ENCODE measurements at regions not wholly inside any gene's neighbourhood (a gene's known extent, or its start where the extent isn't known, plus 50 kb on each side); places are given as distances from the start of the nearest gene placed in this dataset.

DNA sequence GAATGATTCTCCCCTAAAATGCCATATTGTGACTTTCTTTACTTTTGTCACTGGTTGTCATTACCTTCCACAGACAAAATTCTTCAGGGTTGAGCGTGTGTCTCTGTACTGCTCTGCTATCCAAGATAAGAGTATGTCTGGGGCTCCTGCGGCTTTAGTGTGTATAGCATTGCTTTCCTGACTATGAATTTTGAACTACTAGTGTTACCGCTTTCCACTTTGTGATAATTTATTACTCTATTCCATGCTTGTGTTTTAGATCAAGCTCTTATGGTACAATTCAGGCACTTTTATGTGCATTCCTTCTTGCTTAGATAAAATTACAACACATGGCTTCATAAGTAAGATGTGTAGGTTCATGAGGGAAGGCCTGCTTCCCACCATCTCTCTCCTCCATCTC is 51.5 kb upstream of the MEF2C start:
- TF ChIP-seq, protein P1, sequence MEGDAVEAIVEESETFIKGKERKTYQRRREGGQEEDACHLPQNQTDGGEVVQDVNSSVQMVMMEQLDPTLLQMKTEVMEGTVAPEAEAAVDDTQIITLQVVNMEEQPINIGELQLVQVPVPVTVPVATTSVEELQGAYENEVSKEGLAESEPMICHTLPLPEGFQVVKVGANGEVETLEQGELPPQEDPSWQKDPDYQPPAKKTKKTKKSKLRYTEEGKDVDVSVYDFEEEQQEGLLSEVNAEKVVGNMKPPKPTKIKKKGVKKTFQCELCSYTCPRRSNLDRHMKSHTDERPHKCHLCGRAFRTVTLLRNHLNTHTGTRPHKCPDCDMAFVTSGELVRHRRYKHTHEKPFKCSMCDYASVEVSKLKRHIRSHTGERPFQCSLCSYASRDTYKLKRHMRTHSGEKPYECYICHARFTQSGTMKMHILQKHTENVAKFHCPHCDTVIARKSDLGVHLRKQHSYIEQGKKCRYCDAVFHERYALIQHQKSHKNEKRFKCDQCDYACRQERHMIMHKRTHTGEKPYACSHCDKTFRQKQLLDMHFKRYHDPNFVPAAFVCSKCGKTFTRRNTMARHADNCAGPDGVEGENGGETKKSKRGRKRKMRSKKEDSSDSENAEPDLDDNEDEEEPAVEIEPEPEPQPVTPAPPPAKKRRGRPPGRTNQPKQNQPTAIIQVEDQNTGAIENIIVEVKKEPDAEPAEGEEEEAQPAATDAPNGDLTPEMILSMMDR (IDR thresholded peaks at IDR 0.05): no peak
- TF ChIP-seq EP300 (IDR thresholded peaks at IDR 0.05; ENCODE audit: low read depth): no peak
